IMR-90 (cell line): ENCODE measurements at regions not wholly inside any gene's neighbourhood (a gene's known extent, or its start where the extent isn't known, plus 50 kb on each side); places are given as distances from the start of the nearest gene placed in this dataset.

Experiments
- ATAC-seq: fragments of 200-7000 bp; cut with Tn5 transposase; 2 replicates; pipeline ENCODE4 v1.9.1; 2020; ENCODE audit warnings: low read depth, mild to moderate bottlenecking, moderate library complexity
- BruUV-seq: library from RNA; stranded (reverse); fragments of 400-500 nt; replicated peaks from 2 replicates; lab custom pipeline; 2021; lab: Mats Ljungman, UMichigan
- CTCF ChIA-PET: fragments of 300-600 bp; formaldehyde crosslinking; extraction: SDS; loops from one replicate; lab custom pipeline; 2021; ENCODE audit warnings: antibody characterized with exemption; lab: Yijun Ruan, JAX
- POLR2A ChIA-PET: fragments of 300-600 bp; sonication (Branson Sonifier 250); formaldehyde crosslinking; loops from one replicate; lab custom pipeline; 2022; ENCODE audit warnings: antibody characterized with exemption; ENCODE audit not compliant: unreplicated experiment; lab: Charles Lee
- DNase-seq: peaks from one replicate; pipeline ENCODE4 v3.0.0; 2013
- H2AFZ ChIP-seq: replicated peaks from 2 replicates; pipeline ENCODE3; 2013; ENCODE audit warnings: low read length, mild to moderate bottlenecking; ENCODE audit not compliant: poor library complexity
- H2AK5ac ChIP-seq: 2 replicates; pipeline ENCODE4 v1.6.1; 2013; ENCODE audit warnings: low read depth, low read length, inconsistent platforms
- H2AK9ac ChIP-seq: replicated peaks from 2 replicates; pipeline ENCODE3; 2013; ENCODE audit warnings: mild to moderate bottlenecking, low read depth, low read length, moderate library complexity; ENCODE audit not compliant: poor library complexity
- H2BK120ac ChIP-seq: 2 replicates; pipeline ENCODE4 v1.6.1; 2013; ENCODE audit warnings: low read depth, low read length, inconsistent platforms
- H2BK15ac ChIP-seq: 3 replicates; pipeline ENCODE4 v1.6.1; 2013; ENCODE audit warnings: low read depth, low read length, inconsistent platforms
- H2BK20ac ChIP-seq: 2 replicates; pipeline ENCODE4 v1.6.1; 2013; ENCODE audit warnings: low read depth, mild to moderate bottlenecking, inconsistent platforms, low read length, moderate library complexity
- H2BK5ac ChIP-seq: 2 replicates; pipeline ENCODE4 v1.6.1; 2013; ENCODE audit warnings: mild to moderate bottlenecking, low read depth, low read length, inconsistent platforms; ENCODE audit not compliant: poor library complexity, severe bottlenecking
- H3K14ac ChIP-seq: replicated peaks from 2 replicates; pipeline ENCODE4 v1.6.1; 2013; ENCODE audit warnings: low read depth, low read length, inconsistent platforms
- H3K18ac ChIP-seq: 2 replicates; pipeline ENCODE4 v1.6.1; 2013; ENCODE audit warnings: low read depth, low read length, control low read depth
- H3K23ac ChIP-seq: 2 replicates; pipeline ENCODE4 v1.6.1; 2013; ENCODE audit warnings: low read depth, low read length, inconsistent platforms
- H3K27ac ChIP-seq: 2 replicates; pipeline ENCODE4 v1.5.1; 2013; ENCODE audit warnings: mild to moderate bottlenecking, control low read depth, low read length; ENCODE audit not compliant: insufficient read depth
- H3K27me3 ChIP-seq: 2 replicates; pipeline ENCODE4 v1.6.1; 2013; ENCODE audit warnings: low read length; ENCODE audit not compliant: control insufficient read depth, insufficient read depth
- H3K36me3 ChIP-seq: 2 replicates; pipeline ENCODE4 v1.6.1; 2013; ENCODE audit warnings: low read length, mixed read lengths; ENCODE audit not compliant: control insufficient read depth, insufficient read depth
- H3K4ac ChIP-seq: 2 replicates; pipeline ENCODE4 v1.6.1; 2013; ENCODE audit warnings: low read depth, low read length, inconsistent platforms
- H3K4me1 ChIP-seq: 2 replicates; pipeline ENCODE4 v1.6.1; 2013; ENCODE audit warnings: low read length, mixed read lengths; ENCODE audit not compliant: control insufficient read depth, insufficient read depth
- H3K4me2 ChIP-seq: 2 replicates; pipeline ENCODE4 v1.6.1; 2013; ENCODE audit warnings: low read depth, mild to moderate bottlenecking, control low read depth, low read length, moderate library complexity
- H3K4me3 ChIP-seq: 2 replicates; pipeline ENCODE4 v1.5.1; 2013; ENCODE audit warnings: low read depth, mild to moderate bottlenecking, control low read depth, low read length, moderate library complexity; ENCODE audit not compliant: insufficient read depth
- H3K56ac ChIP-seq: 2 replicates; pipeline ENCODE4 v1.6.1; 2013; ENCODE audit warnings: low read length, inconsistent platforms; ENCODE audit not compliant: insufficient read depth; ENCODE audit errors: extremely low read depth
- H3K79me1 ChIP-seq, 2 experiments: 2 replicates each; pipeline ENCODE4 v1.6.1; 2013; ENCODE audit warnings: low read length in 2 of 2, inconsistent platforms in 1 of 2, low read depth in 1 of 2
- H3K9ac ChIP-seq: 2 replicates; pipeline ENCODE4 v1.6.1; 2013; ENCODE audit warnings: low read depth, low read length, control low read depth
- H3K9me1 ChIP-seq: 2 replicates; pipeline ENCODE4 v1.6.1; 2013; ENCODE audit warnings: low read length, inconsistent platforms; ENCODE audit not compliant: insufficient read depth
- H3K9me3 ChIP-seq: 2 replicates; pipeline ENCODE4 v1.6.1; 2013; ENCODE audit warnings: low read length; ENCODE audit not compliant: control insufficient read depth, insufficient read depth
- H4K20me1 ChIP-seq: 2 replicates; pipeline ENCODE4 v1.6.1; 2013; ENCODE audit warnings: low read length, inconsistent platforms; ENCODE audit not compliant: insufficient read depth
- H4K5ac ChIP-seq: 2 replicates; pipeline ENCODE4 v1.6.1; 2013; ENCODE audit warnings: mild to moderate bottlenecking, low read depth, low read length, control low read depth
- H4K8ac ChIP-seq, 2 experiments: 2 replicates each; pipeline ENCODE4 v1.6.1; 2013; ENCODE audit warnings: low read depth in 2 of 2, low read length in 2 of 2, control low read depth in 1 of 2, inconsistent platforms in 1 of 2
- H4K91ac ChIP-seq: 2 replicates; pipeline ENCODE4 v1.6.1; 2013; ENCODE audit warnings: low read depth, low read length, inconsistent platforms; ENCODE audit not compliant: insufficient read depth
- BHLHE40 ChIP-seq: fragments of 150-350 bp; IDR thresholded peaks from 2 replicates; pipeline ENCODE4 v1.6.1; 2016; ENCODE audit warnings: mild to moderate bottlenecking, low read depth, low read length
- CEBPB ChIP-seq: IDR thresholded peaks from 2 replicates; pipeline ENCODE4 v1.6.1; 2012; ENCODE audit warnings: low read depth, low read length, improper control_type of control experiment
- MAZ ChIP-seq: IDR thresholded peaks from 2 replicates; pipeline ENCODE4 v1.6.1; 2012; ENCODE audit warnings: low read depth, mild to moderate bottlenecking, low read length, improper control_type of control experiment, moderate library complexity, borderline replicate concordance
- NFE2L2 ChIP-seq: fragments of 150-350 bp; IDR thresholded peaks from 2 replicates; pipeline ENCODE4 v1.6.1; 2016; ENCODE audit warnings: low read depth, mild to moderate bottlenecking, low read length
- RAD21 ChIP-seq: IDR thresholded peaks from 2 replicates; pipeline ENCODE4 v1.6.1; 2012; ENCODE audit warnings: low read length, improper control_type of control experiment
- RCOR1 ChIP-seq: IDR thresholded peaks from 2 replicates; pipeline ENCODE4 v1.6.1; 2012; ENCODE audit warnings: mild to moderate bottlenecking, low read length, improper control_type of control experiment; ENCODE audit not compliant: insufficient replicate concordance
- SMC3 ChIP-seq: fragments of 150-350 bp; IDR thresholded peaks from 2 replicates; pipeline ENCODE4 v1.6.1; 2016; ENCODE audit warnings: low read depth, mild to moderate bottlenecking, antibody characterized with exemption, low read length, moderate library complexity
- USF2 ChIP-seq: fragments of 150-350 bp; IDR thresholded peaks from 2 replicates; pipeline ENCODE4 v1.6.1; 2017; ENCODE audit warnings: mild to moderate bottlenecking, antibody characterized with exemption, low read length, low read depth
- WGBS, 2 experiments: methylation state at CpG; one replicate each; pipeline versions ENCODE4 v1.1.5 to v1.1.7; 2013; ENCODE audit warnings: missing lambda C conversion rate in 2 of 2; ENCODE audit not compliant: insufficient read length in 1 of 2; ENCODE audit errors: extremely low coverage in 2 of 2; 5-methylcytosine and 5-hydroxymethylcytosine counted together
- dilution Hi-C: fragments of 300-500 bp; cut with HindIII; formaldehyde crosslinking; loops from one replicate; pipeline ENCODE4 v1.14.3; 2018; ENCODE audit warnings: low sequenced_read_pairs; ENCODE audit not compliant: unreplicated experiment
- in situ Hi-C: fragments of 300-500 bp; cut with MboI; formaldehyde crosslinking; loops from 3 replicates; pipeline ENCODE4 v1.14.3; 2019; ENCODE audit warnings: low sequenced_read_pairs, inconsistent platforms, mixed read lengths
- intact Hi-C: fragments of 100-400 bp; cut with micrococcal nuclease; formaldehyde crosslinking; loops from 2 replicates; pipeline ENCODE4 v1.10.0; 2022
- TF ChIP-seq, protein P1 (sequence below): fragments of 150-350 bp; IDR thresholded peaks from 2 replicates; pipeline ENCODE4 v1.6.1; 2016; ENCODE audit warnings: low read depth, mild to moderate bottlenecking, low read length, moderate library complexity, borderline replicate concordance

DNA sequence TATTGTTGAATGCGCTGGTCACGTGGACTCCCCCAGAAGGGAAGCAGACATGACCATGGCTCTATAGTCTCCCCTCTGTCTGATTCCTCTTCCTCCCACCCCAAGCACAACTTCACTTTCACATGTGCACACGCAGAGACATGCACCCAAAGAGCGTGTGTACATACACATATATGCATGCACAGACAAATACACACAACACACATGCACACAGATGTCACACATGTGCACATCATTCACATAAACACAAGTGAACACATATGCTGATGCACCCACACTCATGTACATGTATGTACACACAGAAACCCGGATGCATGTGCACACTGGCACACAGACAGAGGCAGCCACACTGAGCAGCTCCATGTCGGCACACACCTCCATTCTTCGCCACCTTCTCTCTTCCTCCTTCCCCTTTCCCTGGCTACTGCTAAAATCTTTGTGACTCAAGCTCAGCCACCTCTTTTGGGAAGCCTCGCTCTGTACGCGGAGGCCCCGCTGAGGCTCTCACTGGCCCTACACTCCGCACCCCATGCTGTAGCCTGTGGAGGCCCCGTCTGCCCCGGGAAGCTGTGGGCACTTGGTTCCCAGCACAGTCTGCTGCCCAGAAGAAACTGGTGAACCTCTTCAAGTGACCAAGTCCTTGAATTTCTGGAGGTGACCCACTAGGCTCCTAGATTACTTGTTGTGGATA is 101.6 kb upstream of the TEX51 start:
- Histone ChIP-seq H3K9ac (no peak overlapping the region), H4K20me1 (no peaks in the 10 kb centered on the region), H2AK5ac (no peak overlapping the region), H2BK120ac (no peak overlapping the region), H2BK5ac (no peak overlapping the region), H3K79me1 (no peaks in the 10 kb centered on the region), H2AFZ (no peak overlapping the region), H3K36me3 (no peaks in the 10 kb centered on the region), H4K91ac (no peak overlapping the region), H3K27me3 (peaks cover 2% of the 10 kb centered on the region; the same call in 1 of the 2 replicates), H3K4me2 (no peak overlapping the region), H3K9me1 (no peaks in the 10 kb centered on the region), H3K56ac (no peak overlapping the region), H3K4me3 (no peak overlapping the region), H2AK9ac (no peak overlapping the region), H4K5ac (no peak overlapping the region), H3K18ac (no peak overlapping the region), H3K4me1 (no peaks in the 10 kb centered on the region), H3K27ac (no peak overlapping the region), H2BK20ac (no peak overlapping the region), H3K4ac (no peak overlapping the region), H3K23ac (no peak overlapping the region), H3K9me3 (no peaks in the 10 kb centered on the region), H4K8ac (no peak overlapping the region), H2BK15ac (no peak overlapping the region), H3K14ac (no peak overlapping the region)
- DNase-seq, result no peak
- in situ Hi-C loops (no loop called here), intact Hi-C loops (no loop called here), dilution Hi-C loops (no loop called here)
- ChIA-PET CTCF (no interaction called here), POLR2A (no interaction called here)
- no peak for ATAC-seq
- 70% methylated on average over 2 of the region's 14 CpGs; no CpG with 5 or more reads in 1 of the 2 experiments for WGBS, 2 experiments
- no TSS peak for BruUV-seq
- TF ChIP-seq SMC3, result no peak
- TF ChIP-seq RAD21, result no peak
- TF ChIP-seq MAZ, result no peak
- no peak for TF ChIP-seq RCOR1
- no peak for TF ChIP-seq CEBPB
- TF ChIP-seq, protein P1, sequence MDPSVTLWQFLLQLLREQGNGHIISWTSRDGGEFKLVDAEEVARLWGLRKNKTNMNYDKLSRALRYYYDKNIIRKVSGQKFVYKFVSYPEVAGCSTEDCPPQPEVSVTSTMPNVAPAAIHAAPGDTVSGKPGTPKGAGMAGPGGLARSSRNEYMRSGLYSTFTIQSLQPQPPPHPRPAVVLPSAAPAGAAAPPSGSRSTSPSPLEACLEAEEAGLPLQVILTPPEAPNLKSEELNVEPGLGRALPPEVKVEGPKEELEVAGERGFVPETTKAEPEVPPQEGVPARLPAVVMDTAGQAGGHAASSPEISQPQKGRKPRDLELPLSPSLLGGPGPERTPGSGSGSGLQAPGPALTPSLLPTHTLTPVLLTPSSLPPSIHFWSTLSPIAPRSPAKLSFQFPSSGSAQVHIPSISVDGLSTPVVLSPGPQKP, result no peak
- TF ChIP-seq NFE2L2, result no peak
- no peak for TF ChIP-seq BHLHE40
- TF ChIP-seq USF2, result no peak
